ENCODE measurements at regions not wholly inside any gene's neighbourhood (a gene's known extent, or its start where the extent isn't known, plus 50 kb on each side); places are given as distances from the start of the nearest gene placed in this dataset.

DNA sequence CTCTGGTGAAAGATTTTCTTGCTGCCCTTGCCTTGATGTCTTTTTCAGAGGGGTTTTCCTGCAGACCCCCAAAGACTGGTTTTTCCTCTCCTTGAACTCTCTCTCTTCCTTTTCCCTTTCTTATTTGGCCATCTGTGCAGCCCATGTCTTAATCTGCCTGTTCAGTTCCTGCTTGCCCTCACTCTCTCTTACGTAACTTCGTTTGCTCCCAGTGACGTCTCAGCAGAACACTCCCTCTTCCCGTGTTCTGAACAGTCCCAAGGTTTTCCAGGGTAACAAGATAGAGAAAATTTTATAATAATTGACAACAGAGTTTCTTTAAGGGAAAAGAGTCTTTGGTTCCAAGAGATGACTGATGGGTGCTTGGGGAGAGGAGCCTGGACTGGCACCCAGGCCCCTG lies 109.1 kb upstream of the LMO4 start:
- no peak overlapping the region for H3K27ac ChIP-seq
- TF ChIP-seq, protein P1, sequence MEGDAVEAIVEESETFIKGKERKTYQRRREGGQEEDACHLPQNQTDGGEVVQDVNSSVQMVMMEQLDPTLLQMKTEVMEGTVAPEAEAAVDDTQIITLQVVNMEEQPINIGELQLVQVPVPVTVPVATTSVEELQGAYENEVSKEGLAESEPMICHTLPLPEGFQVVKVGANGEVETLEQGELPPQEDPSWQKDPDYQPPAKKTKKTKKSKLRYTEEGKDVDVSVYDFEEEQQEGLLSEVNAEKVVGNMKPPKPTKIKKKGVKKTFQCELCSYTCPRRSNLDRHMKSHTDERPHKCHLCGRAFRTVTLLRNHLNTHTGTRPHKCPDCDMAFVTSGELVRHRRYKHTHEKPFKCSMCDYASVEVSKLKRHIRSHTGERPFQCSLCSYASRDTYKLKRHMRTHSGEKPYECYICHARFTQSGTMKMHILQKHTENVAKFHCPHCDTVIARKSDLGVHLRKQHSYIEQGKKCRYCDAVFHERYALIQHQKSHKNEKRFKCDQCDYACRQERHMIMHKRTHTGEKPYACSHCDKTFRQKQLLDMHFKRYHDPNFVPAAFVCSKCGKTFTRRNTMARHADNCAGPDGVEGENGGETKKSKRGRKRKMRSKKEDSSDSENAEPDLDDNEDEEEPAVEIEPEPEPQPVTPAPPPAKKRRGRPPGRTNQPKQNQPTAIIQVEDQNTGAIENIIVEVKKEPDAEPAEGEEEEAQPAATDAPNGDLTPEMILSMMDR (IDR thresholded peaks at IDR 0.05) = no peak
- no peaks in the 10 kb centered on the region for H3K27me3 ChIP-seq (ENCODE audit: low read depth)
- DNase-seq (no peak), ATAC-seq (peak in 1 of 2 donors; percentile 64)
- no peaks in the 10 kb centered on the region for H3K4me1 ChIP-seq
- H3K36me3 ChIP-seq = no peaks in the 10 kb centered on the region
- no peak overlapping the region for H3K4me3 ChIP-seq
- intact Hi-C loops (cut with DNase I) = no loop called here
- no peaks in the 10 kb centered on the region for H3K9me3 ChIP-seq

DNA sequence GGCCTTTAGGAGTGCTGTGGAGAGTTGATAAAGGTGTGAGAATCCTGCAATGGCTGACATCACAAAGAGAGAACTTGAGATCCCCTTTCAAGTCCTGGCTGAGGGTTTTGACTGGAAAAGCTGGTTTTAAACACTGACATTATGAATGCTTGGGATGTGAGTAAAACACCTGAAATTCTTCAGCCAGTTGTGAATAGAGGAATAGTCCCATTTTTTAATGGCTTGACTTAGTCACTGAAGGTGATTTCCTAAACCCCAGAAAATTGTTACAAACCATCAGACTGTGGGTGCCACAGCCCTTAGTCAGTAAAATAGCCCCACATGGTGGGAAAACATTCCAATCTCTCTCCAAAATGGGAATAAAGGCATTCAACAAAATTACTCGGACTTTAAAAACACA lies 107.7 kb upstream of the LMO4 start:
- no peaks in the 10 kb centered on the region for H3K27me3 ChIP-seq (ENCODE audit: low read depth)
- no peaks in the 10 kb centered on the region for H3K9me3 ChIP-seq
- no peak overlapping the region for H3K4me3 ChIP-seq
- TF ChIP-seq, protein P1 (IDR thresholded peaks at IDR 0.05) = no peak
- DNase-seq = no peak
- intact Hi-C loops (cut with DNase I) = no loop called here
- no peaks in the 10 kb centered on the region for H3K36me3 ChIP-seq
- H3K4me1 ChIP-seq = peaks cover under 1% of the 10 kb centered on the region
- no peak for ATAC-seq
- no peak overlapping the region for H3K27ac ChIP-seq

DNA sequence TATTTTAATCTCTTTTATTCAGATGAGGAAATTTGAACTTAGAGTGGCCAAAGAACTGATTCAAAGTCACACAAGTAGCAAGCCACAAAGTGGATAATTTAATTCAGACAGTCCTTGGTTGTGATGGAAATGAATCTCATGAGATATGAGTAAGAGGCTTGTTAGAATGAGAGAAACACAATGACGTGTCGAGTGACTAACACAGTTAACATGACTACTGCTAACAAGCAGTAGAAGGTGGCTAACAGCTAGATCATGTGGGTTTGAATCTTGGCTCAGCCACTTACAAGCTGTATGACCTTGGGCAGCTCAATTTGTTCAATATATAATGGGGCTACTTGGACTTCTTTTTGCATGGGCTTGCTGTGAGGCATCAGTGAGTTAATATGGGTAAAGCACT lies 104.5 kb upstream of the LMO4 start:
- DNase-seq = no peak
- H3K36me3 ChIP-seq = no peaks in the 10 kb centered on the region
- no peak overlapping the region for H3K4me3 ChIP-seq
- H3K27ac ChIP-seq = no peak overlapping the region
- intact Hi-C loops (cut with DNase I) = no loop called here
- H3K27me3 ChIP-seq (ENCODE audit: low read depth) = no peaks in the 10 kb centered on the region
- peaks cover 7% of the 10 kb centered on the region for H3K4me1 ChIP-seq
- H3K9me3 ChIP-seq = no peaks in the 10 kb centered on the region
- no peak for ATAC-seq
- TF ChIP-seq, protein P1 (IDR thresholded peaks at IDR 0.05) = no peak

DNA sequence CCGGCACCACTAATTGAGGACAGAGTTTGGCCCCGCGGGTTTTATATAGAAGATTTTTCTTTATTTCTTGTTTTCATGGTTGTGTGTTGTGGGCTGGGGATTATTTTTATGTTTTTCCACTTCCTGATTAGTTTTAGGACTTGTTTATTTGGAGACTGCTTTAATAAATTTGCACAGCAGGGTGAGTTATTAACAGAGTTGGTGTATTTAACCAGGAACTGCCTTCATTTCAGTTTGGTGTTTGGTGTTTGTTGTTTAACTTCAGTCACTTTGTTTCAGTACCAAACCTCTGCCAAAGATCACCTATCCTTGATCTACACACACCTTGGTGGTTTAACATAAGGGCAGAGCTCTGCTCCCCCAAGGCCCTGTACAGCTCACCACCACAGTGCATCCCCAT lies 103.5 kb upstream of the LMO4 start:
- Histone ChIP-seq H3K4me1 (peaks cover 7% of the 10 kb centered on the region), H3K9me3 (no peaks in the 10 kb centered on the region), H3K27me3 (ENCODE audit: low read depth) (no peaks in the 10 kb centered on the region), H3K4me3 (no peak overlapping the region), H3K36me3 (no peaks in the 10 kb centered on the region), H3K27ac (no peak overlapping the region)
- TF ChIP-seq, protein P1 (IDR thresholded peaks at IDR 0.05) = no peak
- ATAC-seq = no peak
- intact Hi-C loops (cut with DNase I) = no loop called here
- no peak for DNase-seq

DNA sequence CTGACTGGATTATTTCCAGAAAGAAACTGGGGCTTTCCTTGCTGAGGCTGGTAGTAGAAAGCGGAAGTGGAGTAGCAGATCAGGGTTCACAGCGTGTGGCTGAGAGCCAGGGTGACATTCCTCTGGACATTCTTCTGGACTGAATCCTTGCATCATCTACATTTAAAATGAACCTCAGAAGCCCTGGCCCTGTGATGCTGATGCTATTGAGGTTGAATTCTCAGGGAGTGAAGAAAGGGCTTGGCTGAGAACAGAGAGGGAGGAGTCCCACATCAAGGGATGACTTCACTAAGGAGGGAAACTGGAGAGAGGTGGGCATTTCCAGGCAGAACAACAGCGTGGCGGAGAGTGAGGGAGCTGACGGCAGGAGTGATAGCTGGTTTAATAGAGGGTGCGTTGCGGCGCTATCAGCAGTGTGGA lies 102.3 kb upstream of the LMO4 start:
- no peaks in the 10 kb centered on the region for H3K36me3 ChIP-seq
- ATAC-seq (peak; percentile 85 to 86), DNase-seq (peak; percentile 63)
- no peaks in the 10 kb centered on the region for H3K27me3 ChIP-seq (ENCODE audit: low read depth)
- H3K4me3 ChIP-seq = no peak overlapping the region
- H3K4me1 ChIP-seq = peaks cover 7% of the 10 kb centered on the region
- intact Hi-C loops (cut with DNase I) = no loop called here
- H3K27ac ChIP-seq = no peak overlapping the region
- TF ChIP-seq, protein P1 (IDR thresholded peaks at IDR 0.05) = no peak
- no peaks in the 10 kb centered on the region for H3K9me3 ChIP-seq

DNA sequence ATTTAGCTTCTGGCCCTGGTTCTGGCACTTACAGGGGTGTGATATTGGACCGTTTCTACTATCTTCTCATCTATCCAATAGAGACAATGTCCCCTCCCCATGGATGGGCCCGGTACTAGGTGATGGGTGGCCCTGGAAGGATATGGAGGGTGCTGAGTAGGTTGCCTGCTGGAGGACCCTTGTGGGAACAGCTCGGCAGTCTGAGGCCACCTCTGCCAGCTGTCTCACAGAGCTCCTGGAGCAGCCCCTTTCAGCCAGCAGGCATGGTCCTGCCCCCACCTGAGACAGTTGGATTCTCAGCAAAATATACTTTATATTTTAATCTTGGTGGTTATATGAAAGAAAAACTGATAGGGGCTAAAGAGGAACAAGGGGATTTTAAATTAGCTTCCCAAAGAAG lies 101.0 kb upstream of the LMO4 start:
- Histone ChIP-seq H3K27me3 (ENCODE audit: low read depth) (no peaks in the 10 kb centered on the region), H3K9me3 (no peaks in the 10 kb centered on the region), H3K4me1 (peaks cover 7% of the 10 kb centered on the region), H3K4me3 (no peak overlapping the region), H3K27ac (no peak overlapping the region), H3K36me3 (no peaks in the 10 kb centered on the region)
- intact Hi-C loops (cut with DNase I) = no loop called here
- no peak for ATAC-seq
- DNase-seq = no peak
- TF ChIP-seq, protein P1 (IDR thresholded peaks at IDR 0.05) = no peak
